Activated T-helper 1 cell treated with anti-CD3 and anti-CD28 coated beads, Interleukin-12 subunit alpha, Interleukin-12 subunit beta, Interleukin-2, Interleukin-4 antibody, amounts not matched to agents 30 ng/mL and 10 ng/mL and 1 ng/mL, durations not matched to agents 14 hours and 24 hours and 36 hours (primary cell): ENCODE measurements at regions not wholly inside any gene's neighbourhood (a gene's known extent, or its start where the extent isn't known, plus 50 kb on each side); places are given as distances from the start of the nearest gene placed in this dataset.

ENCODE experiments used
- DNase-seq: peaks from one replicate; pipeline ENCODE4 v3.0.0; 2021; ENCODE audit warnings: low spot score
- H3K27ac Mint-ChIP-seq: one replicate; pipeline ENCODE4 v1.8.0; 2021; ENCODE audit warnings: mild to moderate bottlenecking, mixed read lengths
- H3K27me3 Mint-ChIP-seq: one replicate; pipeline ENCODE4 v1.8.0; 2022; ENCODE audit warnings: mild to moderate bottlenecking, moderate library complexity, mixed read lengths; ENCODE audit not compliant: insufficient read depth
- H3K36me3 Mint-ChIP-seq: one replicate; pipeline ENCODE4 v1.8.0; 2021; ENCODE audit warnings: low read depth, mixed read lengths
- H3K4me1 Mint-ChIP-seq: one replicate; pipeline ENCODE4 v1.8.0; 2021; ENCODE audit warnings: low read depth, mixed read lengths
- H3K4me3 Mint-ChIP-seq: one replicate; pipeline ENCODE4 v1.8.0; 2021; ENCODE audit warnings: mild to moderate bottlenecking, moderate library complexity, mixed read lengths
- H3K9me3 Mint-ChIP-seq: one replicate; pipeline ENCODE4 v1.8.0; 2021; ENCODE audit warnings: mixed read lengths
- intact Hi-C: fragments of 100-400 bp; cut with micrococcal nuclease; formaldehyde crosslinking; loops from one replicate; pipeline ENCODE4 v1.15.1; 2024

- Mint-ChIP-seq H3K4me1 (no peaks in the 10 kb centered on the region), H3K36me3 (no peaks in the 10 kb centered on the region), H3K4me3 (no peak overlapping the region), H3K27me3 (peaks cover 2% of the 10 kb centered on the region), H3K27ac (no peak overlapping the region), H3K9me3 (no peaks in the 10 kb centered on the region)
- DNase-seq, result no peak
- intact Hi-C loops, result no loop called here
Observed at GRCh38 chr9:78630966-78631365, 334.0 kb downstream of the PSAT1 start.

GRCh38 chr9:78640728-78641127, 343.8 kb downstream of the PSAT1 start:
- Mint-ChIP-seq H3K4me3 (no peak overlapping the region), H3K36me3 (no peaks in the 10 kb centered on the region), H3K9me3 (no peaks in the 10 kb centered on the region), H3K4me1 (no peaks in the 10 kb centered on the region), H3K27me3 (no peaks in the 10 kb centered on the region), H3K27ac (no peak overlapping the region)
- DNase-seq, result no peak
- intact Hi-C loops, result no loop called here

GRCh38 chr9:78644359-78644758, 347.4 kb downstream of the PSAT1 start:
- intact Hi-C loops, result no loop called here
- DNase-seq, result no peak
- Mint-ChIP-seq H3K27me3 (no peaks in the 10 kb centered on the region), H3K27ac (no peak overlapping the region), H3K4me1 (no peaks in the 10 kb centered on the region), H3K4me3 (no peak overlapping the region), H3K36me3 (no peaks in the 10 kb centered on the region), H3K9me3 (peaks cover 7% of the 10 kb centered on the region)

GRCh38 chr9:78654324-78654723, 357.4 kb downstream of the PSAT1 start:
- intact Hi-C loops, result no loop called here
- H3K27ac Mint-ChIP-seq, result no peak overlapping the region
- no peaks in the 10 kb centered on the region for H3K27me3 Mint-ChIP-seq
- no peaks in the 10 kb centered on the region for H3K4me1 Mint-ChIP-seq
- no peak overlapping the region for H3K4me3 Mint-ChIP-seq
- no peak for DNase-seq
- no peaks in the 10 kb centered on the region for H3K9me3 Mint-ChIP-seq
- H3K36me3 Mint-ChIP-seq, result no peaks in the 10 kb centered on the region

GRCh38 chr9:78663369-78663768, 366.4 kb downstream of the PSAT1 start:
- Mint-ChIP-seq H3K4me3 (no peak overlapping the region), H3K27ac (no peak overlapping the region), H3K4me1 (no peaks in the 10 kb centered on the region), H3K9me3 (no peaks in the 10 kb centered on the region), H3K27me3 (peaks cover 6% of the 10 kb centered on the region), H3K36me3 (no peaks in the 10 kb centered on the region)
- no peak for DNase-seq
- intact Hi-C loops, result no loop called here

- Mint-ChIP-seq H3K4me3 (no peak overlapping the region), H3K4me1 (no peaks in the 10 kb centered on the region), H3K36me3 (no peaks in the 10 kb centered on the region), H3K9me3 (no peaks in the 10 kb centered on the region), H3K27me3 (peaks cover 6% of the 10 kb centered on the region), H3K27ac (no peak overlapping the region)
- no peak for DNase-seq
- intact Hi-C loops, result no loop called here
Observed at GRCh38 chr9:78664370-78664769, 367.4 kb downstream of the PSAT1 start.

- Mint-ChIP-seq H3K4me1 (no peaks in the 10 kb centered on the region), H3K4me3 (no peak overlapping the region), H3K27ac (no peak overlapping the region), H3K27me3 (no peaks in the 10 kb centered on the region), H3K36me3 (no peaks in the 10 kb centered on the region), H3K9me3 (no peaks in the 10 kb centered on the region)
- intact Hi-C loops, result no loop called here
- no peak for DNase-seq
Observed at GRCh38 chr9:78666818-78667414, 370.0 kb downstream of the PSAT1 start.

- no peaks in the 10 kb centered on the region for H3K36me3 Mint-ChIP-seq
- no peaks in the 10 kb centered on the region for H3K4me1 Mint-ChIP-seq
- no peak overlapping the region for H3K4me3 Mint-ChIP-seq
- intact Hi-C loops, result no loop called here
- DNase-seq, result no peak
- H3K27me3 Mint-ChIP-seq, result no peaks in the 10 kb centered on the region
- H3K9me3 Mint-ChIP-seq, result no peaks in the 10 kb centered on the region
- no peak overlapping the region for H3K27ac Mint-ChIP-seq
Observed at GRCh38 chr9:78668148-78668832, 371.4 kb downstream of the PSAT1 start.

GRCh38 chr9:78669591-78669990, 372.7 kb downstream of the PSAT1 start:
- Mint-ChIP-seq H3K27me3 (no peaks in the 10 kb centered on the region), H3K27ac (no peak overlapping the region), H3K4me1 (no peaks in the 10 kb centered on the region), H3K4me3 (no peak overlapping the region), H3K9me3 (no peaks in the 10 kb centered on the region), H3K36me3 (no peaks in the 10 kb centered on the region)
- intact Hi-C loops, result no loop called here
- DNase-seq, result no peak

- no peaks in the 10 kb centered on the region for H3K9me3 Mint-ChIP-seq
- no peaks in the 10 kb centered on the region for H3K36me3 Mint-ChIP-seq
- H3K27ac Mint-ChIP-seq, result no peak overlapping the region
- DNase-seq, result no peak
- H3K4me3 Mint-ChIP-seq, result no peak overlapping the region
- no peaks in the 10 kb centered on the region for H3K4me1 Mint-ChIP-seq
- no peaks in the 10 kb centered on the region for H3K27me3 Mint-ChIP-seq
- intact Hi-C loops, result no loop called here
Observed at GRCh38 chr9:78671785-78672184, 374.9 kb downstream of the PSAT1 start.

GRCh38 chr9:78674874-78675273, 377.9 kb downstream of the PSAT1 start:
- Mint-ChIP-seq H3K36me3 (no peaks in the 10 kb centered on the region), H3K27ac (no peak overlapping the region), H3K9me3 (no peaks in the 10 kb centered on the region), H3K27me3 (no peaks in the 10 kb centered on the region), H3K4me1 (no peaks in the 10 kb centered on the region), H3K4me3 (no peak overlapping the region)
- intact Hi-C loops, result no loop called here
- no peak for DNase-seq

- intact Hi-C loops, result no loop called here
- Mint-ChIP-seq H3K9me3 (no peaks in the 10 kb centered on the region), H3K4me3 (no peak overlapping the region), H3K4me1 (no peaks in the 10 kb centered on the region), H3K36me3 (no peaks in the 10 kb centered on the region), H3K27me3 (no peaks in the 10 kb centered on the region), H3K27ac (no peak overlapping the region)
- DNase-seq, result no peak
Observed at GRCh38 chr9:78676009-78676408, 379.1 kb downstream of the PSAT1 start.

GRCh38 chr9:78676623-78677022, 379.7 kb downstream of the PSAT1 start:
- Mint-ChIP-seq H3K27ac (no peak overlapping the region), H3K9me3 (no peaks in the 10 kb centered on the region), H3K4me1 (no peaks in the 10 kb centered on the region), H3K4me3 (no peak overlapping the region), H3K36me3 (no peaks in the 10 kb centered on the region), H3K27me3 (no peaks in the 10 kb centered on the region)
- intact Hi-C loops, result no loop called here
- no peak for DNase-seq

GRCh38 chr9:78677326-78677725, 380.4 kb downstream of the PSAT1 start:
- intact Hi-C loops, result no loop called here
- Mint-ChIP-seq H3K4me1 (no peaks in the 10 kb centered on the region), H3K4me3 (no peak overlapping the region), H3K36me3 (no peaks in the 10 kb centered on the region), H3K9me3 (no peaks in the 10 kb centered on the region), H3K27me3 (no peaks in the 10 kb centered on the region), H3K27ac (no peak overlapping the region)
- DNase-seq, result no peak
